ENCODE measurements at regions not wholly inside any gene's neighbourhood (a gene's known extent, or its start where the extent isn't known, plus 50 kb on each side); places are given as distances from the start of the nearest gene placed in this dataset.
"Not testable (repeated sequence)": the region's sequence is repeated elsewhere in the genome, so short reads cannot be mapped to it uniquely, and the experiment has no call there.

GRCh38 chr2:87361805-87362204, 340.2 kb upstream of the PLGLB1 start:
- not testable (repeated sequence) for TF ChIP-seq TAF1 (conservative IDR thresholded peaks at IDR 0.05); CTCF (IDR thresholded peaks at IDR 0.05; ENCODE audit: low read depth, low read length, missing input control); RAD21 (IDR thresholded peaks at IDR 0.05); REST (IDR thresholded peaks at IDR 0.05); ATF3 (IDR thresholded peaks at IDR 0.05); SP1 (IDR thresholded peaks at IDR 0.05); RXRA (IDR thresholded peaks at IDR 0.05); HNF4A (conservative IDR thresholded peaks at IDR 0.05); YY1 (IDR thresholded peaks at IDR 0.05); ZBTB33 (IDR thresholded peaks at IDR 0.05)
